Upper lobe of left lung (tissue), 4 donors: ENCODE measurements at regions not wholly inside any gene's neighbourhood (a gene's known extent, or its start where the extent isn't known, plus 50 kb on each side); places are given as distances from the start of the nearest gene placed in this dataset.

ENCODE experiments used
- CTCF ChIP-seq, 6 experiments: fragments of 450-650 bp in 4 of 6; fragments of 200-600 bp in 2 of 6; sonication (generic) in 2 of 6; IDR thresholded peaks; one replicate each; pipeline ENCODE4 v1.5.1; 2016 to 2019; ENCODE audit warnings: antibody characterized with exemption in 6 of 6
- EP300 ChIP-seq, 4 donors: sonication (generic); formaldehyde crosslinking; IDR thresholded peaks; one replicate each; pipeline ENCODE4 v1.5.1; 2017; ENCODE audit warnings: antibody characterized with exemption in 4 of 4, control low read depth in 2 of 4
- POLR2A ChIP-seq, 4 donors: fragments of 450-650 bp; IDR thresholded peaks; one replicate each; pipeline ENCODE4 v1.5.1; 2016 to 2017; ENCODE audit warnings: antibody characterized with exemption in 4 of 4, mild to moderate bottlenecking in 2 of 4
- POLR2AphosphoS5 ChIP-seq, 2 donors: sonication (generic); formaldehyde crosslinking; IDR thresholded peaks; one replicate each; pipeline ENCODE4 v1.5.1; 2017; ENCODE audit warnings: antibody characterized with exemption in 2 of 2

GRCh38 chr2:173843526-173843925 is 121.6 kb downstream of the SP3 start:
- TF ChIP-seq CTCF (IDR thresholded peaks at IDR 0.05) (no peak), POLR2A (IDR thresholded peaks at IDR 0.05) (no peak), EP300 (IDR thresholded peaks at IDR 0.05) (no peak), POLR2AphosphoS5 (IDR thresholded peaks at IDR 0.05) (no peak)
